K562 (cell line): ENCODE measurements at regions not wholly inside any gene's neighbourhood (a gene's known extent, or its start where the extent isn't known, plus 50 kb on each side); places are given as distances from the start of the nearest gene placed in this dataset.

ENCODE experiments used
- ATAC-seq: fragments of 200-7000 bp; cut with Tn5 transposase; 3 replicates; pipeline ENCODE4 v1.9.1; 2020; ENCODE audit warnings: moderate library complexity
- BruUV-seq: library from RNA; stranded (reverse); fragments of 400-500 nt; replicated peaks from 2 replicates; lab custom pipeline; 2021; lab: Mats Ljungman, UMichigan
- CTCF ChIA-PET: fragments of 300-600 bp; formaldehyde crosslinking; extraction: SDS; loops from one replicate; lab custom pipeline; 2021; ENCODE audit warnings: low intra/inter-chr PET ratio; lab: Yijun Ruan, JAX
- POLR2A ChIA-PET: fragments of 300-600, 350-650 bp; sonication (Branson Sonifier 250); formaldehyde crosslinking; extraction: SDS; loops from one replicate; lab custom pipeline; 2021; ENCODE audit warnings: antibody characterized with exemption, inconsistent platforms; lab: Yijun Ruan, JAX
- DNase-seq, 4 experiments: peaks; one replicate each; pipeline versions ENCODE4 v3.0.0 to v3.0.0-alpha.2; 2011 to 2018; ENCODE audit warnings: low spot score in 3 of 4, mixed read lengths in 3 of 4; ENCODE audit errors: extremely low read depth in 1 of 4
- FAIRE-seq: peaks from 2 replicates; lab custom pipeline; 2011; peaks lifted over from hg19 to GRCh38; lab: Jason Lieb, UNC
- H2AFZ ChIP-seq: 2 replicates; pipeline ENCODE4 v1.6.0; 2011; ENCODE audit warnings: low read depth, low read length, control low read depth, inconsistent platforms
- H3K27ac ChIP-seq: fragments of 200-600 bp; 3 replicates; pipeline ENCODE4 v1.8.0; 2011; ENCODE audit warnings: low read depth, mild to moderate bottlenecking, control low read depth, inconsistent platforms, low read length, moderate library complexity, mixed read lengths; ENCODE audit errors: extremely low read depth
- H3K27me3 ChIP-seq, 2 experiments: fragments of 300-600 bp in 1 of 2; 2 replicates in 1 of 2; 3 replicates in 1 of 2; pipeline versions ENCODE4 v1.6.0 to v1.8.0; 2011; ENCODE audit warnings: inconsistent platforms in 2 of 2, low read length in 2 of 2, mild to moderate bottlenecking in 1 of 2, mixed read lengths in 1 of 2, moderate library complexity in 1 of 2; ENCODE audit not compliant: control insufficient read depth in 2 of 2, insufficient read depth in 2 of 2
- H3K36me3 ChIP-seq: fragments of 300-600 bp; 3 replicates; pipeline ENCODE4 v1.8.0; 2011; ENCODE audit warnings: mild to moderate bottlenecking, low read length, inconsistent platforms; ENCODE audit not compliant: control insufficient read depth, insufficient read depth
- H3K4me1 ChIP-seq, 2 experiments: fragments of 200-600 bp in 1 of 2; replicated peaks in 1 of 2; 2 replicates in 1 of 2; 3 replicates in 1 of 2; pipeline versions ENCODE4 v1.5.1 to v1.8.0; 2011; ENCODE audit warnings: inconsistent platforms in 2 of 2, low read length in 2 of 2, mild to moderate bottlenecking in 1 of 2, mixed read lengths in 1 of 2, moderate library complexity in 1 of 2; ENCODE audit not compliant: control insufficient read depth in 2 of 2, insufficient read depth in 2 of 2
- H3K4me2 ChIP-seq: 2 replicates; pipeline ENCODE4 v1.6.1; 2011; ENCODE audit warnings: low read length, control low read depth, inconsistent platforms, mixed read lengths; ENCODE audit not compliant: insufficient read depth
- H3K4me3 ChIP-seq: fragments of 200-600 bp; sonication (generic), shearing (Covaris generic); 2 replicates; pipeline ENCODE4 v1.5.1; 2016; ENCODE audit warnings: control low read depth, inconsistent platforms
- H3K79me2 ChIP-seq: fragments of 200-600 bp; 3 replicates; pipeline ENCODE4 v1.8.0; 2011; ENCODE audit warnings: low read length, inconsistent platforms; ENCODE audit not compliant: control insufficient read depth, insufficient read depth
- H3K9ac ChIP-seq, 2 experiments: 2 replicates each; pipeline versions ENCODE4 v1.6.0 to v1.6.1; 2011; ENCODE audit warnings: low read depth in 2 of 2, low read length in 2 of 2, control low read depth in 1 of 2, inconsistent platforms in 1 of 2, mild to moderate bottlenecking in 1 of 2, mixed read lengths in 1 of 2; ENCODE audit not compliant: insufficient read depth in 1 of 2
- H3K9me1 ChIP-seq: one replicate; pipeline ENCODE4 v1.6.0; 2011; ENCODE audit warnings: inconsistent platforms, mild to moderate bottlenecking, low read length, moderate library complexity; ENCODE audit not compliant: control insufficient read depth, insufficient read depth
- H3K9me3 ChIP-seq: replicated peaks from 2 replicates; pipeline ENCODE4 v1.5.1; 2011; ENCODE audit warnings: low read depth, low read length, inconsistent platforms; ENCODE audit not compliant: control insufficient read depth, insufficient read depth
- H4K20me1 ChIP-seq: replicated peaks from 2 replicates; pipeline ENCODE4 v1.6.1; 2011; ENCODE audit warnings: low read length, inconsistent platforms, mixed read lengths; ENCODE audit not compliant: control insufficient read depth, insufficient read depth
- ERF ChIP-seq: fragments of 450-650 bp; formaldehyde crosslinking; IDR thresholded peaks from 2 replicates; pipeline ENCODE4 v1.4.0; 2020; ENCODE audit warnings: mild to moderate bottlenecking, mixed read lengths
- KLF10 ChIP-seq: fragments of 250-450 bp; sonication (Bioruptor Pico); IDR thresholded peaks from 2 replicates; pipeline ENCODE4 v1.6.1; 2021; ENCODE audit warnings: matching md5 sums
- LCOR ChIP-seq: sonication (generic); formaldehyde crosslinking; IDR thresholded peaks from 2 replicates; pipeline ENCODE4 v1.8.0; 2022; ENCODE audit warnings: mild to moderate bottlenecking, missing genetic modification reagents
- NCOA4 ChIP-seq: fragments of 450-650 bp; IDR thresholded peaks from 2 replicates; pipeline ENCODE4 v1.6.1; 2018; ENCODE audit warnings: mild to moderate bottlenecking; ENCODE audit not compliant: partially characterized antibody
- PTBP1 ChIP-seq: fragments of 200-400 bp; formaldehyde crosslinking; IDR thresholded peaks from 2 replicates; pipeline ENCODE4 v1.6.1; 2017; ENCODE audit warnings: low read depth, low read length
- RBM17 ChIP-seq: fragments of 200-400 bp; formaldehyde crosslinking; IDR thresholded peaks from 2 replicates; pipeline ENCODE4 v1.6.1; 2017; ENCODE audit warnings: low read depth, mild to moderate bottlenecking, low read length, borderline replicate concordance
- TAF15 ChIP-seq: fragments of 200-400 bp; formaldehyde crosslinking; IDR thresholded peaks from 2 replicates; pipeline ENCODE4 v1.6.1; 2017; ENCODE audit warnings: mild to moderate bottlenecking, low read depth, low read length, moderate library complexity
- ZNF785 ChIP-seq: fragments of 250-450 bp; sonication (Bioruptor Pico); IDR thresholded peaks from 2 replicates; pipeline ENCODE4 v1.4.0; 2020; ENCODE audit warnings: mild to moderate bottlenecking
- WGBS: fragments of 100-300 bp; shearing (Covaris generic); methylation state at CpG from one replicate; pipeline ENCODE4 v1.1.6; 2016; ENCODE audit warnings: low coverage, mixed read lengths; ENCODE audit not compliant: insufficient coverage; ENCODE audit errors: missing lambda C conversion rate; 5-methylcytosine and 5-hydroxymethylcytosine counted together
- in situ Hi-C: fragments of 300-500 bp; cut with MboI; formaldehyde crosslinking; loops from 4 replicates; pipeline ENCODE4 v1.15.0; 2018; ENCODE audit warnings: inconsistent platforms, mixed read lengths
- intact Hi-C: fragments of 100-400 bp; cut with micrococcal nuclease; formaldehyde crosslinking; loops from 2 replicates; pipeline ENCODE4 v1.14.2; 2022
- TF ChIP-seq, protein P1 (sequence below): fragments of 250-450 bp; sonication (Bioruptor Pico); IDR thresholded peaks from 2 replicates; pipeline ENCODE4 v1.4.0; 2020
- TF ChIP-seq, protein P2 (sequence below): sonication (generic); formaldehyde crosslinking; IDR thresholded peaks from 2 replicates; pipeline ENCODE4 v1.9.0; 2022; ENCODE audit warnings: mild to moderate bottlenecking, missing genetic modification reagents
- TF ChIP-seq, protein P3 (sequence below): fragments of 450-650 bp; IDR thresholded peaks from 2 replicates; pipeline ENCODE4 v1.6.1; 2014; ENCODE audit warnings: low read depth, mild to moderate bottlenecking, moderate library complexity, borderline replicate concordance
- TF ChIP-seq, protein P4 (sequence below): fragments of 450-650 bp; formaldehyde crosslinking; IDR thresholded peaks from 2 replicates; pipeline ENCODE4 v1.4.0; 2022; ENCODE audit warnings: missing genetic modification characterization

GRCh38 chr11:116234989-116235568 is 537.7 kb downstream of the BUD13 start:
- Histone ChIP-seq H3K4me2 (no peak overlapping the region), H3K36me3 (no peaks in the 10 kb centered on the region), H3K27ac (no peak overlapping the region), H3K4me1 (no peaks in the 10 kb centered on the region), H3K9ac (no peak overlapping the region), H2AFZ (no peak overlapping the region), H3K79me2 (no peaks in the 10 kb centered on the region), H3K9me3 (no peaks in the 10 kb centered on the region), H3K4me3 (no peak overlapping the region), H3K9me1 (peaks cover 3% of the 10 kb centered on the region), H3K27me3 (no peaks in the 10 kb centered on the region), H4K20me1 (no peaks in the 10 kb centered on the region)
- FAIRE-seq (no peak), DNase-seq (no peak), ATAC-seq (no peak)
- BruUV-seq = no TSS peak
- intact Hi-C loops = no loop called here
- ChIA-PET CTCF (no interaction called here), POLR2A (no interaction called here)
- WGBS = 0% methylated on average over 5 of the region's 6 CpGs
- TF ChIP-seq, protein P1, sequence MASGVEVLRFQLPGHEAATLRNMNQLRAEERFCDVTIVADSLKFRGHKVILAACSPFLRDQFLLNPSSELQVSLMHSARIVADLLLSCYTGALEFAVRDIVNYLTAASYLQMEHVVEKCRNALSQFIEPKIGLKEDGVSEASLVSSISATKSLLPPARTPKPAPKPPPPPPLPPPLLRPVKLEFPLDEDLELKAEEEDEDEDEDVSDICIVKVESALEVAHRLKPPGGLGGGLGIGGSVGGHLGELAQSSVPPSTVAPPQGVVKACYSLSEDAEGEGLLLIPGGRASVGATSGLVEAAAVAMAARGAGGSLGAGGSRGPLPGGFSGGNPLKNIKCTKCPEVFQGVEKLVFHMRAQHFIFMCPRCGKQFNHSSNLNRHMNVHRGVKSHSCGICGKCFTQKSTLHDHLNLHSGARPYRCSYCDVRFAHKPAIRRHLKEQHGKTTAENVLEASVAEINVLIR (CRISPR knock-in tag) = no peak
- TF ChIP-seq ERF (CRISPR knock-in tag) = no peak
- TF ChIP-seq PTBP1 = no peak
- no peak for TF ChIP-seq ZNF785 (CRISPR knock-in tag)
- TF ChIP-seq, protein P2, sequence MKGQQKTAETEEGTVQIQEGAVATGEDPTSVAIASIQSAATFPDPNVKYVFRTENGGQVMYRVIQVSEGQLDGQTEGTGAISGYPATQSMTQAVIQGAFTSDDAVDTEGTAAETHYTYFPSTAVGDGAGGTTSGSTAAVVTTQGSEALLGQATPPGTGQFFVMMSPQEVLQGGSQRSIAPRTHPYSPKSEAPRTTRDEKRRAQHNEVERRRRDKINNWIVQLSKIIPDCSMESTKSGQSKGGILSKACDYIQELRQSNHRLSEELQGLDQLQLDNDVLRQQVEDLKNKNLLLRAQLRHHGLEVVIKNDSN (CRISPR knock-in tag) = no peak
- TF ChIP-seq RBM17 = no peak
- TF ChIP-seq, protein P3, sequence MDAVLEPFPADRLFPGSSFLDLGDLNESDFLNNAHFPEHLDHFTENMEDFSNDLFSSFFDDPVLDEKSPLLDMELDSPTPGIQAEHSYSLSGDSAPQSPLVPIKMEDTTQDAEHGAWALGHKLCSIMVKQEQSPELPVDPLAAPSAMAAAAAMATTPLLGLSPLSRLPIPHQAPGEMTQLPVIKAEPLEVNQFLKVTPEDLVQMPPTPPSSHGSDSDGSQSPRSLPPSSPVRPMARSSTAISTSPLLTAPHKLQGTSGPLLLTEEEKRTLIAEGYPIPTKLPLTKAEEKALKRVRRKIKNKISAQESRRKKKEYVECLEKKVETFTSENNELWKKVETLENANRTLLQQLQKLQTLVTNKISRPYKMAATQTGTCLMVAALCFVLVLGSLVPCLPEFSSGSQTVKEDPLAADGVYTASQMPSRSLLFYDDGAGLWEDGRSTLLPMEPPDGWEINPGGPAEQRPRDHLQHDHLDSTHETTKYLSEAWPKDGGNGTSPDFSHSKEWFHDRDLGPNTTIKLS = no peak
- no peak for TF ChIP-seq KLF10 (CRISPR knock-in tag)
- TF ChIP-seq, protein P4, sequence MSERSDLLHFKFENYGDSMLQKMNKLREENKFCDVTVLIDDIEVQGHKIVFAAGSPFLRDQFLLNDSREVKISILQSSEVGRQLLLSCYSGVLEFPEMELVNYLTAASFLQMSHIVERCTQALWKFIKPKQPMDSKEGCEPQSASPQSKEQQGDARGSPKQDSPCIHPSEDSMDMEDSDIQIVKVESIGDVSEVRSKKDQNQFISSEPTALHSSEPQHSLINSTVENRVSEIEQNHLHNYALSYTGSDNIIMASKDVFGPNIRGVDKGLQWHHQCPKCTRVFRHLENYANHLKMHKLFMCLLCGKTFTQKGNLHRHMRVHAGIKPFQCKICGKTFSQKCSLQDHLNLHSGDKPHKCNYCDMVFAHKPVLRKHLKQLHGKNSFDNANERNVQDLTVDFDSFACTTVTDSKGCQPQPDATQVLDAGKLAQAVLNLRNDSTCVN (CRISPR knock-in tag) = no peak
- TF ChIP-seq TAF15 = no peak
- no peak for TF ChIP-seq NCOA4
- no peak for TF ChIP-seq LCOR
- in situ Hi-C loops = no loop called here
